ENCODE measurements at regions not wholly inside any gene's neighbourhood (a gene's known extent, or its start where the extent isn't known, plus 50 kb on each side); places are given as distances from the start of the nearest gene placed in this dataset.
A peak's percentile ranks its signal among the peaks of the same experiment; 100 is the strongest.

DNA sequence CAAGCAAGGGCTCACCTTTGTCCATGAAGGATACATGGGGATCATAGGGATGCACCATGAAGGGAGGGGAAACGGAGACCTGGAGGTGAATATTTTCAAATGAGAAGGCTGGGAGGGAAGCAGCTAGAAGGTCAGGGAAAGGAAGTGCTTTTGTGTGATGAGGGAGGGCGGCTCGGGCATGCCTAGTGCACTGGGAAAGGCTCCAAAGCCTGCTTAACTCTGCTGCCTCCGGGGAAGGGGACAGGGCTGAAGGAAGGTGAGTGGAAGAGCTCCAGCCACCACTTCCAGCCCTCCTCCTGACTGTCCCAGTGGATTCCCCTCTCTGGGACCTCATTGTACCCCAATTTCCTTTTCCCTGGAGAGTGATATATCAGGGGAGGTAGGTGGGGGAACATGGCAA, 149.4 kb upstream of the PRMT8 start:
- Histone ChIP-seq H3K9me3 (ENCODE audit: control insufficient read depth, low read length) (no peaks in the 10 kb centered on the region), H3K4me1 (ENCODE audit: control insufficient read depth, insufficient read depth, low read length) (peaks cover 7% of the 10 kb centered on the region), H3K27ac (ENCODE audit: low read depth, low read length) (no peak overlapping the region), H3K36me3 (ENCODE audit: control insufficient read depth, insufficient read depth, low read length) (no peaks in the 10 kb centered on the region), H3K4me3 (ENCODE audit: low read length) (no peak overlapping the region), H3K9ac (ENCODE audit: extremely low read depth, low read length, poor library complexity, severe bottlenecking) (no peak overlapping the region), H3K27me3 (ENCODE audit: control insufficient read depth, insufficient read depth, low read length, poor library complexity, severe bottlenecking) (no peaks in the 10 kb centered on the region)
- Mint-ChIP-seq H3K4me3 (no peak overlapping the region), H3K27ac (peak overlapping the region; percentile 19), H3K4me1 (peaks cover 16% of the 10 kb centered on the region), H3K36me3 (ENCODE audit: low read depth) (no peaks in the 10 kb centered on the region), H3K27me3 (ENCODE audit: insufficient read depth) (no peaks in the 10 kb centered on the region), H3K9me3 (no peaks in the 10 kb centered on the region)
- no peak for TF ChIP-seq CTCF (conservative IDR thresholded peaks at IDR 0.05)
- DNase-seq = no peak
- 70 to 80% methylated on average over 2 to 4 of the region's 4 CpGs for WGBS, 2 experiments (ENCODE audit: insufficient coverage in 1 of 2, insufficient read length in 1 of 2)

- Mint-ChIP-seq H3K4me1 (peaks cover 16% of the 10 kb centered on the region), H3K27ac (no peak overlapping the region), H3K9me3 (no peaks in the 10 kb centered on the region), H3K36me3 (ENCODE audit: low read depth) (no peaks in the 10 kb centered on the region), H3K4me3 (no peak overlapping the region), H3K27me3 (ENCODE audit: insufficient read depth) (no peaks in the 10 kb centered on the region)
- DNase-seq = peak; percentile 89
- Histone ChIP-seq H3K4me1 (ENCODE audit: control insufficient read depth, insufficient read depth, low read length) (peaks cover 7% of the 10 kb centered on the region), H3K36me3 (ENCODE audit: control insufficient read depth, insufficient read depth, low read length) (no peaks in the 10 kb centered on the region), H3K27ac (ENCODE audit: low read depth, low read length) (peak overlapping the region; percentile 67), H3K4me3 (ENCODE audit: low read length) (no peak overlapping the region), H3K27me3 (ENCODE audit: control insufficient read depth, insufficient read depth, low read length, poor library complexity, severe bottlenecking) (no peaks in the 10 kb centered on the region), H3K9me3 (ENCODE audit: control insufficient read depth, low read length) (no peaks in the 10 kb centered on the region), H3K9ac (ENCODE audit: extremely low read depth, low read length, poor library complexity, severe bottlenecking) (no peak overlapping the region)
- 50 to 54% methylated on average over 4 to 8 of the region's 8 CpGs for WGBS, 2 experiments (ENCODE audit: insufficient coverage in 1 of 2, insufficient read length in 1 of 2)
- TF ChIP-seq CTCF (conservative IDR thresholded peaks at IDR 0.05) = peak; percentile 93
These were observed 149.0 kb upstream of the PRMT8 start for GRCh38 chr12:3342051-3342450.

DNA sequence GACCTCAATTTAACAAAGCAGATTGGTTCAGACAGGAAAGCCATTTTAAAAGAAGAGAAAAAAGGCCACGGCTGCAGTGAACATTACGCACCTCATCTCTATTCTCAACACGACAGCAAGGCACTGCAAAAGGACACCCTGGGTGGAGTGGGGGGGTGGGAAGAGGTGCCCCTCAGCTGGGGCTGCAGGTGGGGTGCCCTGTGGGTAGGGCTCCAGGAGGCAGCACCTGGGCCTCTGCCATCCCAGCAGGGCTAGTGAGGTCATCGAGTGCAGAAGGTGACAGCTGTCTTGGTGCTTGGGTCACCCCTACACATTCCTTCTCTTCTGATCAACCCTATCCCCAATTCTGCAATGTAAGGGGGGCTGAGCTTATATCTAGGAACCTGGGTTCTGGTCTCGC, 142.9 kb upstream of the PRMT8 start:
- no peak for TF ChIP-seq CTCF (conservative IDR thresholded peaks at IDR 0.05)
- Histone ChIP-seq H3K4me3 (ENCODE audit: low read length) (no peak overlapping the region), H3K36me3 (ENCODE audit: control insufficient read depth, insufficient read depth, low read length) (no peaks in the 10 kb centered on the region), H3K4me1 (ENCODE audit: control insufficient read depth, insufficient read depth, low read length) (no peaks in the 10 kb centered on the region), H3K27ac (ENCODE audit: low read depth, low read length) (no peak overlapping the region), H3K9ac (ENCODE audit: extremely low read depth, low read length, poor library complexity, severe bottlenecking) (no peak overlapping the region), H3K27me3 (ENCODE audit: control insufficient read depth, insufficient read depth, low read length, poor library complexity, severe bottlenecking) (no peaks in the 10 kb centered on the region), H3K9me3 (ENCODE audit: control insufficient read depth, low read length) (no peaks in the 10 kb centered on the region)
- no peak overlapping the region for H3K27ac Mint-ChIP-seq
- peaks cover 8% of the 10 kb centered on the region for H3K27me3 Mint-ChIP-seq (ENCODE audit: insufficient read depth)
- DNase-seq = no peak
- no peaks in the 10 kb centered on the region for H3K36me3 Mint-ChIP-seq (ENCODE audit: low read depth)
- peaks cover 6% of the 10 kb centered on the region for H3K4me1 Mint-ChIP-seq
- no peaks in the 10 kb centered on the region for H3K9me3 Mint-ChIP-seq
- WGBS, 2 experiments (ENCODE audit: insufficient coverage in 1 of 2, insufficient read length in 1 of 2) = 93 to 100% methylated on average over 2 to 5 of the region's 5 CpGs
- no peak overlapping the region for H3K4me3 Mint-ChIP-seq
